Bronchial epithelial cell (primary cell): ENCODE measurements at regions not wholly inside any gene's neighbourhood (a gene's known extent, or its start where the extent isn't known, plus 50 kb on each side); places are given as distances from the start of the nearest gene placed in this dataset.

Experiments used
- DNase-seq: peaks from one replicate; pipeline ENCODE4 v3.0.0-alpha.2; 2010; ENCODE audit warnings: low read depth
- FAIRE-seq: peaks from 2 replicates; lab custom pipeline; 2011; peaks lifted over from hg19 to GRCh38; lab: Jason Lieb, UNC
- H3K27me3 ChIP-seq: 2 replicates; pipeline ENCODE4 v1.5.1; 2011; ENCODE audit warnings: low read length; ENCODE audit not compliant: control insufficient read depth, insufficient read depth
- H3K36me3 ChIP-seq: 2 replicates; pipeline ENCODE4 v1.5.1; 2011; ENCODE audit warnings: low read length; ENCODE audit not compliant: control insufficient read depth, insufficient read depth
- H3K4me3 ChIP-seq: 2 replicates; pipeline ENCODE4 v1.5.1; 2011; ENCODE audit warnings: mild to moderate bottlenecking, low read depth, low read length, control low read depth
- CTCF ChIP-seq: IDR thresholded peaks from 2 replicates; pipeline ENCODE4 v1.5.1; 2011; ENCODE audit warnings: mild to moderate bottlenecking, moderate library complexity, low read length, control low read depth, inconsistent platforms; ENCODE audit not compliant: insufficient read depth, severe bottlenecking

DNA sequence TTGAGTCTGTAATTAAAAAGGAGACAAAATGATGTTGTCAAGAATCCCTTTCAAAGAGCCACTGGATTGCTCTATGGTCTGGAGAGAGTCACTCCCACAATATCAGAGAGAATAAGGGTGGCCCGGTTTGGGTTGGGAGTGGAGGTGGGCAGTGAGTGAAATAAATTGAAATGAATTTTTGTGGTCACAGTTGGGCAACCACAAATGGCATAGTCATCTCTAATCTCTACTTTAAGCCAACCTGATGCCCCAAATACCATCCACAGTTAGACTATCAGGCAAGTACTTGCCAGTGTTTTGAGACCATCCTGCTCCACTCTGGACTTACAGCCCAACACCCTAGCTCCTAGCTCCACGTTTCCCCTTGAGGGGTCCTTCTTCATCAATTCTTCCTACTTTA lies 559.7 kb downstream of the BCL11A start:
- Histone ChIP-seq H3K4me3 (no peak overlapping the region), H3K36me3 (no peaks in the 10 kb centered on the region), H3K27me3 (no peaks in the 10 kb centered on the region)
- DNase-seq (no peak), FAIRE-seq (no peak)
- TF ChIP-seq CTCF, result no peak

GRCh38 chr2:59988341-59988740 lies 565.1 kb downstream of the BCL11A start:
- DNase-seq (no peak), FAIRE-seq (no peak)
- Histone ChIP-seq H3K4me3 (no peak overlapping the region), H3K27me3 (no peaks in the 10 kb centered on the region), H3K36me3 (no peaks in the 10 kb centered on the region)
- no peak for TF ChIP-seq CTCF

- no peak for FAIRE-seq
Measured at GRCh38 chr2:59986511-59986910, 566.9 kb downstream of the BCL11A start.

GRCh38 chr2:59985923-59986322 lies 567.5 kb downstream of the BCL11A start:
- FAIRE-seq, result no peak

More at GRCh38 chr2:59986511-59986910, 566.9 kb downstream of the BCL11A start:
- H3K27me3 ChIP-seq, result no peaks in the 10 kb centered on the region
- H3K36me3 ChIP-seq, result no peaks in the 10 kb centered on the region
- H3K4me3 ChIP-seq, result no peak overlapping the region
- no peak for DNase-seq
- TF ChIP-seq CTCF, result no peak

DNA sequence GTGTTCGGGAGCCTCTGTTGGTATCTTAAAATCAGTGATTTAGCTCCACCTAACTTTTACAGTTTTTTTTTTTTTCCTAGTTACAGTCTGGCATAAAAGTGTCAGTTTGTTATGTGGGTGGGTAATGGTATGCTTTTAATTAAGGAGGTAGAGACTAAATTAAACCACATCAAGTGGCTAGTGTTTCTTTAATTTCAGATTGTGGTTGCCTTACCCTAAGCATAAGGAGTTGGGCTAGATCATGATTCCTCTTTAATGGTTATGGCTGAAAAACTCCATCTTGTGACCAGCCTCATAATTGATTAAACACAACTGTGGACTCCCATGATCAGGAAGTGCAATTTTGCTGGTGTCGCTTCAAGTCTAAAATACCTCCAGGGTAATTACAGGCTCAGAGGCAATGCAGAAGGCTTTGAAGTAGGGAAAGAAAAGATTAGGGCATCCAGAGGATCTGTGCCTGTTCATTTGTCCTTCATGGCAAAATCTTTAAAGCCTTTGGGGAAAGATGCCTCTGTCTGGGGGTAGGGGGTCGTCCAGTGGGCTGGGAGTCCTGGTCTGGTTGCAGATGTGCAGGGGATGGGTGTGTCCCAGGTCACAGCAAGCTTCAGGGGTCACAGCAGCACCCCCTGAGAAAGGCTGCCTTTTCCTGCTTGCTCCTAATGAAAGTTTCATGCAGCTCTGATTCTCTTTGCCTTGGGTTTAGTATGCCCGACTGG lies 579.2 kb downstream of the BCL11A start:
- DNase-seq, result no peak
- H3K27me3 ChIP-seq, result no peaks in the 10 kb centered on the region
- no peak overlapping the region for H3K4me3 ChIP-seq
- no peak for FAIRE-seq
- TF ChIP-seq CTCF, result no peak
- H3K36me3 ChIP-seq, result no peaks in the 10 kb centered on the region

More at GRCh38 chr2:59985923-59986322, 567.5 kb downstream of the BCL11A start:
- no peak overlapping the region for H3K4me3 ChIP-seq
- no peaks in the 10 kb centered on the region for H3K27me3 ChIP-seq
- no peak for TF ChIP-seq CTCF
- H3K36me3 ChIP-seq, result no peaks in the 10 kb centered on the region
- DNase-seq, result no peak

DNA sequence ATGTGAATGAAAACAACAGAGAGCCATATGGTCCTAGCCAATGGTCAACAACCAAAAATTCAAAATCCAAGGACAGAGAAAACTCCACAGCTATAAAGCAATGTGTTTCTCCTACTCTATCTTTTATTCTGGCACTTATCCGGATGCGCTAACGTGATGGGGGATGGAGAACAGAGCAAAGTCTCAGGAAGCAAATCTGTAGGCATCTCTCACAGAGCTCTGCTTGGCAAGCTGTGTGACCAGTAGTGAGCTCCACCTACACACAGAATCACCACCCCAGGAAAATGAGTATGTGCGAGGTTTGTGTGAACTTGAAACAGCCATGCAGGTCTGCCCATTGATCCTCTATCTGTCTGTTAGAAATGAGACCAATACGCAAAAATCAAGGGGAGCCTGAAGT lies 584.3 kb downstream of the BCL11A start:
- FAIRE-seq, result peak; percentile 83
- TF ChIP-seq CTCF, result no peak

More for the DNA sequence above, 584.3 kb downstream of the BCL11A start:
- Histone ChIP-seq H3K27me3 (no peaks in the 10 kb centered on the region), H3K36me3 (no peaks in the 10 kb centered on the region), H3K4me3 (no peak overlapping the region)
- no peak for DNase-seq
